LNCAP (cell line): ENCODE measurements at regions not wholly inside any gene's neighbourhood (a gene's known extent, or its start where the extent isn't known, plus 50 kb on each side); places are given as distances from the start of the nearest gene placed in this dataset.

Experiments
- CTCF ChIP-seq: fragments of 450-650 bp; IDR thresholded peaks from 2 replicates; pipeline ENCODE4 v1.5.1; 2017; ENCODE audit warnings: mild to moderate bottlenecking

GRCh38 chr5:68071736-68072135, 143.8 kb upstream of the PIK3R1 start:
- no peak for TF ChIP-seq CTCF

GRCh38 chr5:68071282-68071632, 144.3 kb upstream of the PIK3R1 start:
- TF ChIP-seq CTCF, result no peak

- TF ChIP-seq CTCF, result no peak
Observed at GRCh38 chr5:68070591-68071281, 144.8 kb upstream of the PIK3R1 start.

GRCh38 chr5:68067976-68068603, 147.5 kb upstream of the PIK3R1 start:
- no peak for TF ChIP-seq CTCF

GRCh38 chr5:68067291-68067690, 148.3 kb upstream of the PIK3R1 start:
- TF ChIP-seq CTCF, result no peak

GRCh38 chr5:68066277-68066955, 149.1 kb upstream of the PIK3R1 start:
- no peak for TF ChIP-seq CTCF

GRCh38 chr5:68060382-68060781, 155.2 kb upstream of the PIK3R1 start:
- no peak for TF ChIP-seq CTCF
